ENCODE measurements at regions not wholly inside any gene's neighbourhood (a gene's known extent, or its start where the extent isn't known, plus 50 kb on each side); places are given as distances from the start of the nearest gene placed in this dataset.

GRCh38 chr7:81331061-81332018, 412.5 kb upstream of the SEMA3C start:
- TF ChIP-seq SIN3A (IDR thresholded peaks at IDR 0.05; ENCODE audit: borderline replicate concordance, insufficient read depth, low read length) (no peak), POLR2AphosphoS5 (IDR thresholded peaks at IDR 0.05; ENCODE audit: low read depth, low read length) (no peak), TAF1 (IDR thresholded peaks at IDR 0.05; ENCODE audit: borderline replicate concordance, insufficient read depth, low read length) (no peak), FOXP2 (optimal IDR thresholded peaks at IDR 0.05; ENCODE audit: borderline replicate concordance, extremely low read depth, extremely low read length, insufficient read depth) (no peak)
- TF ChIP-seq, protein P1, sequence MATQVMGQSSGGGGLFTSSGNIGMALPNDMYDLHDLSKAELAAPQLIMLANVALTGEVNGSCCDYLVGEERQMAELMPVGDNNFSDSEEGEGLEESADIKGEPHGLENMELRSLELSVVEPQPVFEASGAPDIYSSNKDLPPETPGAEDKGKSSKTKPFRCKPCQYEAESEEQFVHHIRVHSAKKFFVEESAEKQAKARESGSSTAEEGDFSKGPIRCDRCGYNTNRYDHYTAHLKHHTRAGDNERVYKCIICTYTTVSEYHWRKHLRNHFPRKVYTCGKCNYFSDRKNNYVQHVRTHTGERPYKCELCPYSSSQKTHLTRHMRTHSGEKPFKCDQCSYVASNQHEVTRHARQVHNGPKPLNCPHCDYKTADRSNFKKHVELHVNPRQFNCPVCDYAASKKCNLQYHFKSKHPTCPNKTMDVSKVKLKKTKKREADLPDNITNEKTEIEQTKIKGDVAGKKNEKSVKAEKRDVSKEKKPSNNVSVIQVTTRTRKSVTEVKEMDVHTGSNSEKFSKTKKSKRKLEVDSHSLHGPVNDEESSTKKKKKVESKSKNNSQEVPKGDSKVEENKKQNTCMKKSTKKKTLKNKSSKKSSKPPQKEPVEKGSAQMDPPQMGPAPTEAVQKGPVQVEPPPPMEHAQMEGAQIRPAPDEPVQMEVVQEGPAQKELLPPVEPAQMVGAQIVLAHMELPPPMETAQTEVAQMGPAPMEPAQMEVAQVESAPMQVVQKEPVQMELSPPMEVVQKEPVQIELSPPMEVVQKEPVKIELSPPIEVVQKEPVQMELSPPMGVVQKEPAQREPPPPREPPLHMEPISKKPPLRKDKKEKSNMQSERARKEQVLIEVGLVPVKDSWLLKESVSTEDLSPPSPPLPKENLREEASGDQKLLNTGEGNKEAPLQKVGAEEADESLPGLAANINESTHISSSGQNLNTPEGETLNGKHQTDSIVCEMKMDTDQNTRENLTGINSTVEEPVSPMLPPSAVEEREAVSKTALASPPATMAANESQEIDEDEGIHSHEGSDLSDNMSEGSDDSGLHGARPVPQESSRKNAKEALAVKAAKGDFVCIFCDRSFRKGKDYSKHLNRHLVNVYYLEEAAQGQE (IDR thresholded peaks at IDR 0.05; ENCODE audit: insufficient read depth in 1 of 2, low read depth in 2 of 2, low read length in 2 of 2), result no peak

All from PFSK-1 (cell line).